ENCODE measurements at regions not wholly inside any gene's neighbourhood (a gene's known extent, or its start where the extent isn't known, plus 50 kb on each side); places are given as distances from the start of the nearest gene placed in this dataset.
A peak's percentile ranks its signal among the peaks of the same experiment; 100 is the strongest.
"Not testable (repeated sequence)": the region's sequence is repeated elsewhere in the genome, so short reads cannot be mapped to it uniquely, and the experiment has no call there.

GRCh38 chr3:106299300-106300098 is 430.7 kb upstream of the CBLB start:
- no peak for DNase-seq (ENCODE audit: low read depth in 4 of 4, low spot score in 1 of 4)

- no peak for DNase-seq (ENCODE audit: low read depth in 4 of 4, low spot score in 1 of 4)
Measured at GRCh38 chr3:106302451-106303221, 433.8 kb upstream of the CBLB start.

GRCh38 chr3:106303766-106304165 is 435.0 kb upstream of the CBLB start:
- DNase-seq (ENCODE audit: low read depth in 4 of 4, low spot score in 1 of 4), result no peak

GRCh38 chr3:106305127-106305526 is 436.3 kb upstream of the CBLB start:
- DNase-seq (ENCODE audit: low read depth in 4 of 4, low spot score in 1 of 4), result no peak

GRCh38 chr3:106305882-106306435 is 437.1 kb upstream of the CBLB start:
- DNase-seq (ENCODE audit: low read depth in 4 of 4, low spot score in 1 of 4), result no peak

GRCh38 chr3:106309274-106309673 is 440.5 kb upstream of the CBLB start:
- no peak for DNase-seq (ENCODE audit: low read depth in 4 of 4, low spot score in 1 of 4)

GRCh38 chr3:106309798-106310197 is 441.0 kb upstream of the CBLB start:
- DNase-seq (ENCODE audit: low read depth in 4 of 4, low spot score in 1 of 4), result not testable (repeated sequence)

GRCh38 chr3:106317141-106318055 is 448.6 kb upstream of the CBLB start:
- no peak for DNase-seq (ENCODE audit: low read depth in 4 of 4, low spot score in 1 of 4)

GRCh38 chr3:106321438-106321837 is 452.6 kb upstream of the CBLB start:
- not testable (repeated sequence) for DNase-seq (ENCODE audit: low read depth in 4 of 4, low spot score in 1 of 4)

GRCh38 chr3:106323586-106323985 is 454.8 kb upstream of the CBLB start:
- no peak for DNase-seq (ENCODE audit: low read depth in 4 of 4, low spot score in 1 of 4)

GRCh38 chr3:106326941-106327695 is 458.3 kb upstream of the CBLB start:
- no peak for DNase-seq (ENCODE audit: low read depth in 4 of 4, low spot score in 1 of 4)

- no peak for DNase-seq (ENCODE audit: low read depth in 4 of 4, low spot score in 1 of 4)
Measured at GRCh38 chr3:106327696-106328025, 458.8 kb upstream of the CBLB start.

- DNase-seq (ENCODE audit: low read depth in 4 of 4, low spot score in 1 of 4), result no peak
Measured at GRCh38 chr3:106328224-106328623, 459.4 kb upstream of the CBLB start.

- no peak for DNase-seq (ENCODE audit: low read depth in 4 of 4, low spot score in 1 of 4)
Measured at GRCh38 chr3:106329521-106329920, 460.7 kb upstream of the CBLB start.

GRCh38 chr3:106331636-106332035 is 462.8 kb upstream of the CBLB start:
- no peak for DNase-seq (ENCODE audit: low read depth in 4 of 4, low spot score in 1 of 4)

- no peak for DNase-seq (ENCODE audit: low read depth in 4 of 4, low spot score in 1 of 4)
Measured at GRCh38 chr3:106332129-106332528, 463.3 kb upstream of the CBLB start.

- peak in 3 of 4 experiments; percentile 8 to 55 (median 21) for DNase-seq (ENCODE audit: low read depth in 4 of 4, low spot score in 1 of 4)
Measured at GRCh38 chr3:106332884-106333283, 464.1 kb upstream of the CBLB start.

GRCh38 chr3:106333911-106334618 is 465.3 kb upstream of the CBLB start:
- DNase-seq (ENCODE audit: low read depth in 4 of 4, low spot score in 1 of 4), result peak; percentile 7 to 41 (median 30)

GRCh38 chr3:106336619-106337018 is 467.8 kb upstream of the CBLB start:
- no peak for DNase-seq (ENCODE audit: low read depth in 4 of 4, low spot score in 1 of 4)

GRCh38 chr3:106337116-106337515 is 468.3 kb upstream of the CBLB start:
- no peak for DNase-seq (ENCODE audit: low read depth in 4 of 4, low spot score in 1 of 4)
